Nephron (organoid): ENCODE measurements at regions not wholly inside any gene's neighbourhood (a gene's known extent, or its start where the extent isn't known, plus 50 kb on each side); places are given as distances from the start of the nearest gene placed in this dataset.

Experiments used
- H3K27ac Mint-ChIP-seq, 3 experiments: 2 replicates each; pipeline ENCODE4 v1.8.0; 2020; ENCODE audit warnings: mixed read lengths in 3 of 3, mild to moderate bottlenecking in 2 of 3, moderate library complexity in 1 of 3
- H3K27me3 Mint-ChIP-seq: 2 replicates; pipeline ENCODE4 v1.8.0; 2021; ENCODE audit warnings: low read depth, mild to moderate bottlenecking, moderate library complexity, mixed read lengths
- H3K36me3 Mint-ChIP-seq: 2 replicates; pipeline ENCODE4 v1.8.0; 2020; ENCODE audit warnings: low read depth, mixed read lengths
- H3K4me1 Mint-ChIP-seq: 2 replicates; pipeline ENCODE4 v1.8.0; 2020; ENCODE audit warnings: mixed read lengths
- H3K4me3 Mint-ChIP-seq, 3 experiments: 2 replicates each; pipeline ENCODE4 v1.8.0; 2020; ENCODE audit warnings: mild to moderate bottlenecking in 3 of 3, mixed read lengths in 3 of 3, moderate library complexity in 2 of 3
- H3K9me3 Mint-ChIP-seq: 2 replicates; pipeline ENCODE4 v1.8.0; 2020; ENCODE audit warnings: mixed read lengths
- TF ChIP-seq, protein P1 (sequence below), 3 experiments: fragments of 200-600 bp; sonication (generic); IDR thresholded peaks; one replicate each; pipeline ENCODE4 v1.5.0; 2021; ENCODE audit warnings: antibody characterized with exemption in 3 of 3; ENCODE audit not compliant: unreplicated experiment in 3 of 3

DNA sequence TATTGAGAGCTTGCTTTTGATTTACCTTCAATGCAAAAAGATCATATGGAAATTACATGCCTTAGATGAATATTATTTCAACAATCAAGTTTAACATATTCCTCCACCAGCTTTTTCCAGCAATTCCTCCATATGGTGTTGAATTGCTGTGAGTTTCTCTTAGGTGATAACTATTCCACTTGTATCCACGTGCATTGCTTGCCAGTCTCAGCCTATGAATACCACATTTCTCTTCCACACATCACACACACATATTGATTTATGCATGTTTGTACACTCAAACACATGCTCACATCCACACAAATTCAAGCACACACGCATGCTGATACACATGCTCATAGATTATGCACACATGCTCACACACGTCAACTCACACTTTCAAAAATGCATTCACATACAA, 770.0 kb upstream of the LINC00305 start:
- H3K36me3 Mint-ChIP-seq = no peaks in the 10 kb centered on the region
- H3K4me3 Mint-ChIP-seq = no peak overlapping the region
- TF ChIP-seq, protein P1, sequence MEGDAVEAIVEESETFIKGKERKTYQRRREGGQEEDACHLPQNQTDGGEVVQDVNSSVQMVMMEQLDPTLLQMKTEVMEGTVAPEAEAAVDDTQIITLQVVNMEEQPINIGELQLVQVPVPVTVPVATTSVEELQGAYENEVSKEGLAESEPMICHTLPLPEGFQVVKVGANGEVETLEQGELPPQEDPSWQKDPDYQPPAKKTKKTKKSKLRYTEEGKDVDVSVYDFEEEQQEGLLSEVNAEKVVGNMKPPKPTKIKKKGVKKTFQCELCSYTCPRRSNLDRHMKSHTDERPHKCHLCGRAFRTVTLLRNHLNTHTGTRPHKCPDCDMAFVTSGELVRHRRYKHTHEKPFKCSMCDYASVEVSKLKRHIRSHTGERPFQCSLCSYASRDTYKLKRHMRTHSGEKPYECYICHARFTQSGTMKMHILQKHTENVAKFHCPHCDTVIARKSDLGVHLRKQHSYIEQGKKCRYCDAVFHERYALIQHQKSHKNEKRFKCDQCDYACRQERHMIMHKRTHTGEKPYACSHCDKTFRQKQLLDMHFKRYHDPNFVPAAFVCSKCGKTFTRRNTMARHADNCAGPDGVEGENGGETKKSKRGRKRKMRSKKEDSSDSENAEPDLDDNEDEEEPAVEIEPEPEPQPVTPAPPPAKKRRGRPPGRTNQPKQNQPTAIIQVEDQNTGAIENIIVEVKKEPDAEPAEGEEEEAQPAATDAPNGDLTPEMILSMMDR (IDR thresholded peaks at IDR 0.05; ENCODE audit: unreplicated experiment in 3 of 3) = no peak
- H3K9me3 Mint-ChIP-seq = peaks cover 2% of the 10 kb centered on the region
- no peaks in the 10 kb centered on the region for H3K4me1 Mint-ChIP-seq
- H3K27me3 Mint-ChIP-seq = no peaks in the 10 kb centered on the region
- no peak overlapping the region for H3K27ac Mint-ChIP-seq

DNA sequence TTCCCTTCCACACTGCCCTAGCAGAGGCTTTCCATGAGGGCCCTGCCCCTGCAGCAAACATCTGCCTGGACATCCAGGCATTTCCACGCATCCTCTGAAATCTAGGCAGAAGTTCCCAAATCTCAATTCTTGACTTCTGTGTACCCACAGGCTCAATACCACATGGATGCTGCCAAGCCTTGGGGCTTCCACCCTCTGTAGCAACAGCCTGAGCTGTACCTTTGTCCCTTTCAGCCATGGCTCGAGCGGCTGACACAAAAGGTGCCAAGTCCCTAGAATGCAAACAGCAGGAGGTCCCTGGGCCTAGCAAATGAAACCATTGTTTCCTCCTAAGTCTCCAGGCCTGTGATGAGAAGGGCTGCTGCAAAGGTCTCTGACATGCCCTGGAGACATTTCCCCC, 744.5 kb upstream of the LINC00305 start:
- Mint-ChIP-seq H3K27me3 (no peaks in the 10 kb centered on the region), H3K36me3 (no peaks in the 10 kb centered on the region), H3K9me3 (peaks cover 15% of the 10 kb centered on the region), H3K4me3 (no peak overlapping the region), H3K27ac (no peak overlapping the region), H3K4me1 (no peaks in the 10 kb centered on the region)
- TF ChIP-seq, protein P1 (IDR thresholded peaks at IDR 0.05; ENCODE audit: unreplicated experiment in 3 of 3) = no peak

DNA sequence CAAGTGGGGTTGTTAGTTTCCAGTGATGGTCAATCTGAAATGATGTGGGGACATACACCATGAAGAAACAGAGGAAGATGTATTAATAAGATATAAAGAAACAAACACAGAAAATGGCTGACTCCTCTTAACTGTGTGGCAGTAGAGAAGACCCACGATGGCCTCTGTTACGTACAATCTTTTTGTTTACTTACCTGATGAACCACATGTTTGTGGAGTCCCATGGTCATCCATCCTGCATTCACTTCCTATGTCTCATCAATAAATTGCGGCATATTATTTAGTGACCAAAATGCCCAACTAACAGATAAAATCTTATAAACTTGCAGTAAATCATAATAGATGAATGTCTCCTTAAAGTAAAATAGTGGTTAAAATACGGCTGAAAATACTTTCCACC, 740.1 kb upstream of the LINC00305 start:
- Mint-ChIP-seq H3K27ac (no peak overlapping the region), H3K36me3 (no peaks in the 10 kb centered on the region), H3K9me3 (peaks cover 10% of the 10 kb centered on the region), H3K27me3 (no peaks in the 10 kb centered on the region), H3K4me3 (no peak overlapping the region), H3K4me1 (peaks cover under 1% of the 10 kb centered on the region)
- TF ChIP-seq, protein P1 (IDR thresholded peaks at IDR 0.05; ENCODE audit: unreplicated experiment in 3 of 3) = no peak

DNA sequence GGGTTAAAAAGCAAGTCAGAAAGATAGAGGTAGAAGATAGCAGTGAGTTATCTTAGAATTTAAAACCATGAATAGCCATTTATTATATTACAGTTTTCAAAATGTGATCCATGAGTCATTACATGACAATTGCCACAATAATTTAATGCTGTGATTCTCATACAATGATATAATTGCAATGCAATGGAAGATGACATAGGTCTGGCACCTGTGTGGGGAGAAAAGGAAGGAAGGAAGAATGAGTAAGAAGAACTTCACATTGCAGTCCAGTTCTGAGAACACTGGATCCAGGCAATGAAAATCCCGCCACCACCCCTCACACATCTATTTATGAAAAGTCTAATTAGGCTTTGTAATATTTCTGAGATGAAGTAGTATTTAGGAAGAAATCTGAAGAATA, 738.1 kb upstream of the LINC00305 start:
- Mint-ChIP-seq H3K27ac (no peak overlapping the region), H3K9me3 (no peaks in the 10 kb centered on the region), H3K27me3 (no peaks in the 10 kb centered on the region), H3K36me3 (no peaks in the 10 kb centered on the region), H3K4me1 (peaks cover 11% of the 10 kb centered on the region), H3K4me3 (no peak overlapping the region)
- TF ChIP-seq, protein P1 (IDR thresholded peaks at IDR 0.05; ENCODE audit: unreplicated experiment in 3 of 3) = no peak

DNA sequence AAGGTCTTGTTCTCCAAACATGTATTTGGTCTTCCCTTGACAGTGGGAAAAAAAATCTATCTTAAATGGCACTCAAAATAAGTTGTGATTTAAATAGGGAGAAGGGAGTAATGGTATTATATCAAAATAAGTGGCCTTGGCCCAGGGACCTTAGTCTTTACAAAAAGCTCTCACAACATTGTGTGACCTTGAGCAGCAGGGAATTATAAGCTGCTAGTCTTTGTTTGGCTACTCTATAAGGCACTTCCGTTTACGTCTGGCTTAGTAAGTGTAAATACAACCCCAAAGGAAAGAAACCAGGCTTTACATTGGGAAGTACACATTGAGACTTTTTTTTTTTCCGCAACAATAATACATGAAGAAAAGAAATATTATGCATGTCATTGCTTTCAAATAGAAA, 734.0 kb upstream of the LINC00305 start:
- Mint-ChIP-seq H3K9me3 (peaks cover 6% of the 10 kb centered on the region), H3K27ac (peak overlapping the region; percentile 51 to 67 (median 52)), H3K4me1 (peaks cover 11% of the 10 kb centered on the region), H3K4me3 (no peak overlapping the region), H3K36me3 (no peaks in the 10 kb centered on the region), H3K27me3 (no peaks in the 10 kb centered on the region)
- TF ChIP-seq, protein P1 (IDR thresholded peaks at IDR 0.05; ENCODE audit: unreplicated experiment in 3 of 3) = no peak

DNA sequence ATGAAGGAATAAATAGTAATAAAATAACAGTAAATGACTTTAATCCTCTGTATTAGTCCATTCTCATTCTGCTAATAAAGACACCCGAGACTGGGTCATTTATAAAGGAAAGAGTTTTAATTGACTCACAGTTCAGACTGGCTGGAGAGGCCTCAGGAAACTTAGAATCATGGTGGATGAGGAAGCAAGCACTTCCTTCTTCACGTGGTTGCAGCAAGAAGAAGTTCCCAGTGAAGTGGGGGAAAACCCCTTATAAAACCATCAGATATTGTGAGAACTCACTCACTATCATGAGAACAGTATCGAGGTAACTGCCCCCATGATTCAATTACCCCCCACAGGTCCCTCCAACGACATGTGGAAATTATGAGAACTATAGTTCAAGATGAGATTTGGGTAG, 727.9 kb upstream of the LINC00305 start:
- Mint-ChIP-seq H3K36me3 (no peaks in the 10 kb centered on the region), H3K4me3 (no peak overlapping the region), H3K27me3 (no peaks in the 10 kb centered on the region), H3K9me3 (peaks cover 10% of the 10 kb centered on the region), H3K27ac (no peak overlapping the region), H3K4me1 (no peaks in the 10 kb centered on the region)
- TF ChIP-seq, protein P1 (IDR thresholded peaks at IDR 0.05; ENCODE audit: unreplicated experiment in 3 of 3) = no peak
